Liver (tissue), 8 donors: ENCODE measurements at regions not wholly inside any gene's neighbourhood (a gene's known extent, or its start where the extent isn't known, plus 50 kb on each side); places are given as distances from the start of the nearest gene placed in this dataset.

Source experiments
- DNase-seq: peaks from one replicate; pipeline ENCODE4 v3.0.0-alpha.2; 2017; ENCODE audit warnings: low spot score
- H3K27ac ChIP-seq, 2 donors: one replicate each; pipeline ENCODE4 v1.7.0; 2013; ENCODE audit warnings: inconsistent platforms in 2 of 2, low read length in 2 of 2, control low read depth in 1 of 2, low read depth in 1 of 2, mild to moderate bottlenecking in 1 of 2
- H3K27me3 ChIP-seq, 4 donors: one replicate each; pipeline versions ENCODE4 v1.6.1 to v1.7.0; 2013; ENCODE audit warnings: low read length in 3 of 4, inconsistent platforms in 1 of 4, mild to moderate bottlenecking in 1 of 4, moderate library complexity in 1 of 4; ENCODE audit not compliant: control insufficient read depth in 4 of 4, insufficient read depth in 4 of 4
- H3K36me3 ChIP-seq, 4 donors: one replicate each; pipeline versions ENCODE4 v1.6.1 to v1.7.0; 2013; ENCODE audit warnings: low read length in 3 of 4, mild to moderate bottlenecking in 3 of 4, low read depth in 1 of 4, moderate library complexity in 1 of 4; ENCODE audit not compliant: control insufficient read depth in 4 of 4, insufficient read depth in 3 of 4
- H3K4me1 ChIP-seq, 4 donors: one replicate each; pipeline versions ENCODE4 v1.6.1 to v1.7.0; 2013; ENCODE audit warnings: low read length in 3 of 4, mild to moderate bottlenecking in 3 of 4, moderate library complexity in 1 of 4; ENCODE audit not compliant: control insufficient read depth in 4 of 4, insufficient read depth in 4 of 4
- H3K4me3 ChIP-seq, 3 donors: one replicate each; pipeline versions ENCODE4 v1.6.1 to v1.7.0; 2013; ENCODE audit warnings: low read length in 3 of 3, control low read depth in 1 of 3, low read depth in 1 of 3, mild to moderate bottlenecking in 1 of 3
- H3K9ac ChIP-seq, 2 donors: one replicate each; pipeline ENCODE4 v1.7.0; 2013; ENCODE audit warnings: low read length in 2 of 2, mild to moderate bottlenecking in 2 of 2, moderate library complexity in 2 of 2, control low read depth in 1 of 2, low read depth in 1 of 2
- H3K9me3 ChIP-seq, 4 donors: one replicate each; pipeline versions ENCODE4 v1.6.1 to v1.7.0; 2013; ENCODE audit warnings: low read length in 3 of 4; ENCODE audit not compliant: control insufficient read depth in 4 of 4
- EGR1 ChIP-seq, 2 donors: IDR thresholded peaks; 2 replicates each; pipeline ENCODE4 v1.6.1; 2016 to 2018; ENCODE audit warnings: antibody characterized with exemption in 2 of 2, low read depth in 2 of 2
- FOXA1 ChIP-seq: IDR thresholded peaks from 2 replicates; pipeline ENCODE4 v1.6.1; 2016; ENCODE audit warnings: antibody characterized with exemption
- FOXA2 ChIP-seq: IDR thresholded peaks from 2 replicates; pipeline ENCODE4 v1.6.1; 2016; ENCODE audit warnings: antibody characterized with exemption
- JUND ChIP-seq, 2 donors: IDR thresholded peaks; 2 replicates each; pipeline ENCODE4 v1.6.1; 2016; ENCODE audit warnings: antibody characterized with exemption in 2 of 2
- NR2F2 ChIP-seq: IDR thresholded peaks from 2 replicates; pipeline ENCODE4 v1.6.1; 2016; ENCODE audit warnings: antibody characterized with exemption
- RAD21 ChIP-seq, 2 donors: IDR thresholded peaks; 2 replicates each; pipeline ENCODE4 v1.6.1; 2016; ENCODE audit warnings: antibody characterized with exemption in 2 of 2, mild to moderate bottlenecking in 2 of 2
- RXRA ChIP-seq, 2 donors: IDR thresholded peaks; 2 replicates each; pipeline ENCODE4 v1.6.1; 2017 to 2018; ENCODE audit warnings: antibody characterized with exemption in 2 of 2, mild to moderate bottlenecking in 1 of 2
- SP1 ChIP-seq: IDR thresholded peaks from 2 replicates; pipeline ENCODE4 v1.6.1; 2018; ENCODE audit warnings: antibody characterized with exemption, mild to moderate bottlenecking
- TAF1 ChIP-seq: conservative IDR thresholded peaks from 2 replicates; pipeline ENCODE4 v1.6.1; 2016; ENCODE audit warnings: antibody characterized with exemption, mild to moderate bottlenecking
- YY1 ChIP-seq: IDR thresholded peaks from 2 replicates; pipeline ENCODE4 v1.6.1; 2016; ENCODE audit warnings: antibody characterized with exemption, mild to moderate bottlenecking
- WGBS: extraction: QIAGEN DNeasy Blood & Tissue Kit; methylation state at CpG from one replicate; pipeline ENCODE4 v1.1.7; 2013; 5-methylcytosine and 5-hydroxymethylcytosine counted together
- TF ChIP-seq, protein P1 (sequence below): IDR thresholded peaks from 2 replicates; pipeline ENCODE4 v1.6.1; 2016; ENCODE audit warnings: antibody characterized with exemption
- TF ChIP-seq, protein P2 (sequence below): IDR thresholded peaks from 2 replicates; pipeline ENCODE4 v1.6.1; 2016; ENCODE audit warnings: antibody characterized with exemption
- TF ChIP-seq, protein P3 (sequence below): IDR thresholded peaks from 2 replicates; pipeline ENCODE4 v1.6.1; 2016; ENCODE audit warnings: antibody characterized with exemption, mild to moderate bottlenecking
- TF ChIP-seq, protein P4 (sequence below): IDR thresholded peaks from 2 replicates; pipeline ENCODE4 v1.6.1; 2016; ENCODE audit warnings: antibody characterized with exemption
- TF ChIP-seq, protein P5 (sequence below): fragments of 150-350 bp; IDR thresholded peaks from 2 replicates; pipeline ENCODE4 v1.5.1; 2017; ENCODE audit warnings: improper control_type of control experiment, low read depth, low read length; ENCODE audit not compliant: missing input control
- donor health status: healthy.
- donor health status: healthy.
- donor health status: healthy.
- donor health status: healthy.
- donor health status: healthy.

DNA sequence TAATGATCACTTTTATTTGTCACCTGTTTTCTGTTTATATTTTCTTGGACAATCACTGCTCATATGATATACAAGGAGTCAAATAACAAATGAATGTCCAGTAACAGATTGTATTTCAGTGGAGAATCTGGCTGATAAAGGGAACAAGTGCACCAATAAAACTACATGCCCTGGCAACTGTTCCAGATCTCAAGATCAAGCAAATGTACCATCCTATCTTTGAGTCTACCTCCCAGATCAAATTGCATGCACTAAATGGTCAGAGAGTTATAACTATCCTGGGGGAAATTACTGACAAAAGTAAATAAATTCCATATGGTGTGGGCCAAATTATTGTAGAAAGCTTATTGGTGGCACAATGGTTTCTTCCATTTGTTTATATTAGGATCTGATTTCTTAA is 452.8 kb downstream of the MBD2 start (continued):
- TF ChIP-seq, protein P1, sequence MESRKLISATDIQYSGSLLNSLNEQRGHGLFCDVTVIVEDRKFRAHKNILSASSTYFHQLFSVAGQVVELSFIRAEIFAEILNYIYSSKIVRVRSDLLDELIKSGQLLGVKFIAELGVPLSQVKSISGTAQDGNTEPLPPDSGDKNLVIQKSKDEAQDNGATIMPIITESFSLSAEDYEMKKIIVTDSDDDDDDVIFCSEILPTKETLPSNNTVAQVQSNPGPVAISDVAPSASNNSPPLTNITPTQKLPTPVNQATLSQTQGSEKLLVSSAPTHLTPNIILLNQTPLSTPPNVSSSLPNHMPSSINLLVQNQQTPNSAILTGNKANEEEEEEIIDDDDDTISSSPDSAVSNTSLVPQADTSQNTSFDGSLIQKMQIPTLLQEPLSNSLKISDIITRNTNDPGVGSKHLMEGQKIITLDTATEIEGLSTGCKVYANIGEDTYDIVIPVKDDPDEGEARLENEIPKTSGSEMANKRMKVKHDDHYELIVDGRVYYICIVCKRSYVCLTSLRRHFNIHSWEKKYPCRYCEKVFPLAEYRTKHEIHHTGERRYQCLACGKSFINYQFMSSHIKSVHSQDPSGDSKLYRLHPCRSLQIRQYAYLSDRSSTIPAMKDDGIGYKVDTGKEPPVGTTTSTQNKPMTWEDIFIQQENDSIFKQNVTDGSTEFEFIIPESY = no peak
- TF ChIP-seq, protein P2, sequence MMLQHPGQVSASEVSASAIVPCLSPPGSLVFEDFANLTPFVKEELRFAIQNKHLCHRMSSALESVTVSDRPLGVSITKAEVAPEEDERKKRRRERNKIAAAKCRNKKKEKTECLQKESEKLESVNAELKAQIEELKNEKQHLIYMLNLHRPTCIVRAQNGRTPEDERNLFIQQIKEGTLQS = no peak
- TF ChIP-seq RAD21 (IDR thresholded peaks at IDR 0.05) = no peak
- no peak for TF ChIP-seq EGR1 (IDR thresholded peaks at IDR 0.05; ENCODE audit: low read depth in 2 of 2)

DNA sequence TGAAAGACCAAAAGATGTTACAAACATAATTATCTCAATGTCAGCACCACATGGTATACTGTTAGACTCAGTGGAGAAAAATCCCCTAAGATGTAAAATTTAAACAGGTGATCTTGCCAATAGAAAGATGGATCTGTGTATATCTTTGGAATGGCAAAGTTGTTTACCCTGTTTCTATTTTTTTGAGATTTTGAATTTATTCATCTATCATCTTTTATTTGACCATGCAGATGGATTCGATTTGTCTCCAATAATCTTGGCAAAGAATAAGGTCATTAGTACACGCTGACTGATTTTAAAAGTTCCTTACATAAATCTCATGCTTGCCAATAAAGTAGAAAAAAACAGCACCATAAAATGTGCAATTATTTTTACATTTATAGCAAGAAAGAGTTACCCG is 459.3 kb downstream of the MBD2 start:
- 78% methylated on average over 3 of the region's 3 CpGs for WGBS

DNA sequence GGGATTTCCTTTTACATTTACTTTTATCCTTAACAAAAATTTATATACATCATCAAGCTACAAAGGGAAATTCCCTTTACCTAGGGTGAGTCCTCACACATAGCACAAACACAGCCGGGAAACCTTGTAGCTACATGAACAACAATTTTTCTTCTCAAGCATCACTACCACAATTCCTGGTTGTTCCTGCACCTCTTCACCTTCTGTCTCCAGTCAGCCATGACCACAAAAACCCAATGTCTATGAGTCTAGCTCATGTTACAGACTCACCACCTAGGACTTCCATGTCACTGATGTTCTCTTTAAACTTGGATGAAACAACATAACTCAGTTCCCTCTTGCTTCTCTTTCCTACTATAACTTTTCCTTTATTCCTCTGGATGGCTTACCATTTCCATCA is 460.4 kb downstream of the MBD2 start:
- 95% methylated on average over 1 of the region's 1 CpG for WGBS
- H3K27me3 ChIP-seq = no peaks in the 10 kb centered on the region
- no peak overlapping the region for H3K27ac ChIP-seq
- H3K9me3 ChIP-seq = peaks cover 0 to 4% (median under 1%) of the 10 kb centered on the region in 4 donors
- H3K4me3 ChIP-seq = no peak overlapping the region
- H3K4me1 ChIP-seq = no peaks in the 10 kb centered on the region
- H3K9ac ChIP-seq = no peak overlapping the region
- DNase-seq = no peak
- H3K36me3 ChIP-seq = no peaks in the 10 kb centered on the region
- TF ChIP-seq FOXA1 (no peak), RAD21 (IDR thresholded peaks at IDR 0.05) (no peak), NR2F2 (no peak), TAF1 (no peak), JUND (IDR thresholded peaks at IDR 0.05) (no peak), YY1 (no peak), SP1 (no peak), FOXA2 (no peak)
- TF ChIP-seq, protein P1 = no peak
- TF ChIP-seq, protein P2 = no peak
- TF ChIP-seq, protein P3, sequence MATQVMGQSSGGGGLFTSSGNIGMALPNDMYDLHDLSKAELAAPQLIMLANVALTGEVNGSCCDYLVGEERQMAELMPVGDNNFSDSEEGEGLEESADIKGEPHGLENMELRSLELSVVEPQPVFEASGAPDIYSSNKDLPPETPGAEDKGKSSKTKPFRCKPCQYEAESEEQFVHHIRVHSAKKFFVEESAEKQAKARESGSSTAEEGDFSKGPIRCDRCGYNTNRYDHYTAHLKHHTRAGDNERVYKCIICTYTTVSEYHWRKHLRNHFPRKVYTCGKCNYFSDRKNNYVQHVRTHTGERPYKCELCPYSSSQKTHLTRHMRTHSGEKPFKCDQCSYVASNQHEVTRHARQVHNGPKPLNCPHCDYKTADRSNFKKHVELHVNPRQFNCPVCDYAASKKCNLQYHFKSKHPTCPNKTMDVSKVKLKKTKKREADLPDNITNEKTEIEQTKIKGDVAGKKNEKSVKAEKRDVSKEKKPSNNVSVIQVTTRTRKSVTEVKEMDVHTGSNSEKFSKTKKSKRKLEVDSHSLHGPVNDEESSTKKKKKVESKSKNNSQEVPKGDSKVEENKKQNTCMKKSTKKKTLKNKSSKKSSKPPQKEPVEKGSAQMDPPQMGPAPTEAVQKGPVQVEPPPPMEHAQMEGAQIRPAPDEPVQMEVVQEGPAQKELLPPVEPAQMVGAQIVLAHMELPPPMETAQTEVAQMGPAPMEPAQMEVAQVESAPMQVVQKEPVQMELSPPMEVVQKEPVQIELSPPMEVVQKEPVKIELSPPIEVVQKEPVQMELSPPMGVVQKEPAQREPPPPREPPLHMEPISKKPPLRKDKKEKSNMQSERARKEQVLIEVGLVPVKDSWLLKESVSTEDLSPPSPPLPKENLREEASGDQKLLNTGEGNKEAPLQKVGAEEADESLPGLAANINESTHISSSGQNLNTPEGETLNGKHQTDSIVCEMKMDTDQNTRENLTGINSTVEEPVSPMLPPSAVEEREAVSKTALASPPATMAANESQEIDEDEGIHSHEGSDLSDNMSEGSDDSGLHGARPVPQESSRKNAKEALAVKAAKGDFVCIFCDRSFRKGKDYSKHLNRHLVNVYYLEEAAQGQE = no peak
- TF ChIP-seq, protein P4, sequence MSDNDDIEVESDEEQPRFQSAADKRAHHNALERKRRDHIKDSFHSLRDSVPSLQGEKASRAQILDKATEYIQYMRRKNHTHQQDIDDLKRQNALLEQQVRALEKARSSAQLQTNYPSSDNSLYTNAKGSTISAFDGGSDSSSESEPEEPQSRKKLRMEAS = no peak

More for the DNA sequence above, 459.3 kb downstream of the MBD2 start:
- TF ChIP-seq FOXA2 (no peak), RXRA (IDR thresholded peaks at IDR 0.05) (no peak), RAD21 (IDR thresholded peaks at IDR 0.05) (no peak), JUND (IDR thresholded peaks at IDR 0.05) (no peak), TAF1 (no peak), YY1 (no peak)
- TF ChIP-seq, protein P1 = no peak
- TF ChIP-seq, protein P5, sequence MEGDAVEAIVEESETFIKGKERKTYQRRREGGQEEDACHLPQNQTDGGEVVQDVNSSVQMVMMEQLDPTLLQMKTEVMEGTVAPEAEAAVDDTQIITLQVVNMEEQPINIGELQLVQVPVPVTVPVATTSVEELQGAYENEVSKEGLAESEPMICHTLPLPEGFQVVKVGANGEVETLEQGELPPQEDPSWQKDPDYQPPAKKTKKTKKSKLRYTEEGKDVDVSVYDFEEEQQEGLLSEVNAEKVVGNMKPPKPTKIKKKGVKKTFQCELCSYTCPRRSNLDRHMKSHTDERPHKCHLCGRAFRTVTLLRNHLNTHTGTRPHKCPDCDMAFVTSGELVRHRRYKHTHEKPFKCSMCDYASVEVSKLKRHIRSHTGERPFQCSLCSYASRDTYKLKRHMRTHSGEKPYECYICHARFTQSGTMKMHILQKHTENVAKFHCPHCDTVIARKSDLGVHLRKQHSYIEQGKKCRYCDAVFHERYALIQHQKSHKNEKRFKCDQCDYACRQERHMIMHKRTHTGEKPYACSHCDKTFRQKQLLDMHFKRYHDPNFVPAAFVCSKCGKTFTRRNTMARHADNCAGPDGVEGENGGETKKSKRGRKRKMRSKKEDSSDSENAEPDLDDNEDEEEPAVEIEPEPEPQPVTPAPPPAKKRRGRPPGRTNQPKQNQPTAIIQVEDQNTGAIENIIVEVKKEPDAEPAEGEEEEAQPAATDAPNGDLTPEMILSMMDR = no peak
- no peak overlapping the region for H3K4me3 ChIP-seq
- no peaks in the 10 kb centered on the region for H3K4me1 ChIP-seq
- H3K36me3 ChIP-seq = no peaks in the 10 kb centered on the region
- no peak for DNase-seq
- no peak overlapping the region for H3K9ac ChIP-seq
- H3K27me3 ChIP-seq = no peaks in the 10 kb centered on the region
- H3K27ac ChIP-seq = no peak overlapping the region
- peaks cover 0 to 5% (median under 1%) of the 10 kb centered on the region in 4 donors for H3K9me3 ChIP-seq
